Lung (tissue), 11 donors: ENCODE measurements at regions not wholly inside any gene's neighbourhood (a gene's known extent, or its start where the extent isn't known, plus 50 kb on each side); places are given as distances from the start of the nearest gene placed in this dataset.

ENCODE experiments used
- ATAC-seq: fragments of 200-7000 bp; cut with Tn5 transposase; one replicate; pipeline ENCODE4 v1.9.1; 2020; ENCODE audit warnings: moderate number of reproducible peaks; ENCODE audit not compliant: insufficient read depth, low FRiP score
- DNase-seq, 3 donors: peaks; one replicate each; pipeline ENCODE4 v3.0.0-alpha.2; 2013 to 2017
- H3K27ac ChIP-seq, 2 donors: one replicate each; pipeline ENCODE4 v1.5.1; 2013; ENCODE audit warnings: mild to moderate bottlenecking in 2 of 2, moderate library complexity in 2 of 2, control low read depth in 1 of 2, inconsistent platforms in 1 of 2, low read depth in 1 of 2, low read length in 1 of 2
- H3K27me3 ChIP-seq, 3 donors: one replicate each; pipeline ENCODE4 v1.5.1; 2013; ENCODE audit warnings: low read length in 2 of 3; ENCODE audit not compliant: control insufficient read depth in 3 of 3, insufficient read depth in 3 of 3
- H3K36me3 ChIP-seq, 4 donors: one replicate each; pipeline ENCODE4 v1.5.1; 2013; ENCODE audit warnings: low read length in 4 of 4, mild to moderate bottlenecking in 1 of 4, moderate library complexity in 1 of 4; ENCODE audit not compliant: control insufficient read depth in 4 of 4, insufficient read depth in 4 of 4
- H3K4me1 ChIP-seq, 5 donors: one replicate each; pipeline ENCODE4 v1.5.1; 2013; ENCODE audit warnings: low read length in 5 of 5, mild to moderate bottlenecking in 2 of 5, moderate library complexity in 1 of 5; ENCODE audit not compliant: control insufficient read depth in 5 of 5, insufficient read depth in 5 of 5
- H3K4me3 ChIP-seq: one replicate; pipeline ENCODE4 v1.5.1; 2013; ENCODE audit warnings: mild to moderate bottlenecking, control low read depth, moderate library complexity
- H3K9ac ChIP-seq, 2 donors: one replicate each; pipeline ENCODE4 v1.5.1; 2013; ENCODE audit warnings: low read length in 2 of 2, control low read depth in 1 of 2; ENCODE audit not compliant: insufficient read depth in 1 of 2
- H3K9me3 ChIP-seq, 4 donors: one replicate each; pipeline ENCODE4 v1.5.1; 2013; ENCODE audit warnings: low read length in 3 of 4, mild to moderate bottlenecking in 1 of 4, moderate library complexity in 1 of 4; ENCODE audit not compliant: control insufficient read depth in 4 of 4, insufficient read depth in 3 of 4
- WGBS, 2 donors: extraction: QIAGEN DNeasy Blood & Tissue Kit; methylation state at CpG; one replicate each; pipeline ENCODE4 v1.1.7; 2013; 5-methylcytosine and 5-hydroxymethylcytosine counted together
- TF ChIP-seq, protein P1 (sequence below): IDR thresholded peaks from 2 replicates; pipeline ENCODE4 v1.5.1; 2012; ENCODE audit warnings: mild to moderate bottlenecking; ENCODE audit errors: control extremely low read depth, extremely low read depth
- donor health status: control.
- donor health status: control.
- donor health status: Bipolar disorder and iron deficiency.
- donor health status: healthy.
- donor health status: DM: yes; HTN: yes; CAD: no.

DNA sequence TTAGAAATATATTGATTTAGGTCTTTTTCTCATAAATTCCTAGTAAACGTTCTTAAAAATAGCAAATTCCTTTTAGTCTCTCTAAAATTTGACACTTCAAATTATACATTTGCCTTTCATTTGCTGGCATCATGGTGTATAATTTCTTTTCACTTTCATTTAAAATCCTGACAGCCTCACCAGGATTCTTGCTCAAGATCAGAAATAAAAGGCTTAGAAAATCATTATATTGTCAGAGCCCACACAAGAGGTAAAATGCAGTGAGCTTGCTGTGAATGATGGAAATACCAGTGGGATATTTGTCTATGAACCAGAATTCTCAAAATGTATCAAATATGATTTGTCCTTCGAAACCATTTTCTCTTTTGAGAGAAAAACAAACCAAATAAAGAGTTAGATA, 78.2 kb upstream of the PIK3C2G start:
- Histone ChIP-seq H3K4me3 (no peak overlapping the region), H3K27me3 (no peaks in the 10 kb centered on the region), H3K36me3 (no peaks in the 10 kb centered on the region), H3K27ac (no peak overlapping the region), H3K9ac (no peak overlapping the region), H3K4me1 (no peaks in the 10 kb centered on the region), H3K9me3 (no peaks in the 10 kb centered on the region)
- DNase-seq (no peak), ATAC-seq (no peak)
- TF ChIP-seq, protein P1, sequence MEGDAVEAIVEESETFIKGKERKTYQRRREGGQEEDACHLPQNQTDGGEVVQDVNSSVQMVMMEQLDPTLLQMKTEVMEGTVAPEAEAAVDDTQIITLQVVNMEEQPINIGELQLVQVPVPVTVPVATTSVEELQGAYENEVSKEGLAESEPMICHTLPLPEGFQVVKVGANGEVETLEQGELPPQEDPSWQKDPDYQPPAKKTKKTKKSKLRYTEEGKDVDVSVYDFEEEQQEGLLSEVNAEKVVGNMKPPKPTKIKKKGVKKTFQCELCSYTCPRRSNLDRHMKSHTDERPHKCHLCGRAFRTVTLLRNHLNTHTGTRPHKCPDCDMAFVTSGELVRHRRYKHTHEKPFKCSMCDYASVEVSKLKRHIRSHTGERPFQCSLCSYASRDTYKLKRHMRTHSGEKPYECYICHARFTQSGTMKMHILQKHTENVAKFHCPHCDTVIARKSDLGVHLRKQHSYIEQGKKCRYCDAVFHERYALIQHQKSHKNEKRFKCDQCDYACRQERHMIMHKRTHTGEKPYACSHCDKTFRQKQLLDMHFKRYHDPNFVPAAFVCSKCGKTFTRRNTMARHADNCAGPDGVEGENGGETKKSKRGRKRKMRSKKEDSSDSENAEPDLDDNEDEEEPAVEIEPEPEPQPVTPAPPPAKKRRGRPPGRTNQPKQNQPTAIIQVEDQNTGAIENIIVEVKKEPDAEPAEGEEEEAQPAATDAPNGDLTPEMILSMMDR: no peak
- WGBS, 2 donors: 74 to 85% methylated on average over 2 of the region's 2 CpGs

DNA sequence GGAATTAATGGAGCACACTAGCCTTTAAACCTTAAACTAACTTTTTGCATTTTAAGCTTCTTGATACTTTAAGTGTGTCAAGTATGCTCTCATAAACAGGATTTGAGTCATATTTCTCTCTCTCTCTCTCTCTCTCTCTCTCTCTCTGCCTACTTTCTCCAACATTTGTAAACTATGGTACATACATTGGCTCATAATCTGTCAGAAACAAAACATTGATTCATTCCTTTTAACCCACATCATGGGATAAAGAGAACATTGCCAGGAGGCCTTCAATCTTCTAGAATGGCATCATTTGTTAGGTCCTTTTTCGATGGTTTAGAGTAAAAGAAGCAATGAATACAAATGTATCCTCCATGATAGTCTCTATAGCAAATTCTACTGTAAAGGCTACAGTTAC, 81.6 kb upstream of the RERGL start:
- Histone ChIP-seq H3K36me3 (no peaks in the 10 kb centered on the region), H3K4me3 (no peak overlapping the region), H3K27ac (no peak overlapping the region), H3K27me3 (no peaks in the 10 kb centered on the region), H3K4me1 (no peaks in the 10 kb centered on the region), H3K9ac (no peak overlapping the region), H3K9me3 (peaks cover 0 to 11% (median 2%) of the 10 kb centered on the region in 4 donors)
- ATAC-seq (no peak), DNase-seq (no peak)
- WGBS, 2 donors: 79 to 94% methylated on average over 1 of the region's 1 CpG
- TF ChIP-seq, protein P1: no peak

DNA sequence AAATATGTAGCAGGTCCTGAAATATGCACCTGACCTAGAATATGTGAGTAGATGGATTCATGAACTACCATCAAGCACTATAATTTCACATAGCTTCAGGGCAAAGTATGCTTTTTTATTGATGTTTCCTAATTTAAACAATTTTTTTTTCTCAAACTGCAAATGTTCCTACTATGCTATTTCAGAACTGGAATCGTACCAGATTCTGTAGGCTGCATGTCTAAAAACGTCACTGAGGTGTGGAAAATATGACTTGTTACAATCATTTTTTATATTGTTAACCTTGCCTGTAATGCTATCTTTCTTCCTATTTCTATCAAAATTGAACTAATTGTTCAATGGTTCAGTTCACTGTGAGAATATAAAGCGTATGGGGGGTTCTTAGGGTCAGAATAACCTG, 78.0 kb upstream of the RERGL start:
- ATAC-seq: no peak
- TF ChIP-seq, protein P1: no peak
- Histone ChIP-seq H3K9ac (no peak overlapping the region), H3K9me3 (peaks cover 0 to 5% (median 2%) of the 10 kb centered on the region in 4 donors), H3K36me3 (no peaks in the 10 kb centered on the region), H3K4me1 (peaks cover 0 to 4% (median 0%) of the 10 kb centered on the region in 5 donors), H3K27me3 (no peaks in the 10 kb centered on the region), H3K4me3 (no peak overlapping the region), H3K27ac (no peak overlapping the region)
- WGBS, 2 donors: 66 to 72% methylated on average over 3 of the region's 3 CpGs
- DNase-seq: no peak

DNA sequence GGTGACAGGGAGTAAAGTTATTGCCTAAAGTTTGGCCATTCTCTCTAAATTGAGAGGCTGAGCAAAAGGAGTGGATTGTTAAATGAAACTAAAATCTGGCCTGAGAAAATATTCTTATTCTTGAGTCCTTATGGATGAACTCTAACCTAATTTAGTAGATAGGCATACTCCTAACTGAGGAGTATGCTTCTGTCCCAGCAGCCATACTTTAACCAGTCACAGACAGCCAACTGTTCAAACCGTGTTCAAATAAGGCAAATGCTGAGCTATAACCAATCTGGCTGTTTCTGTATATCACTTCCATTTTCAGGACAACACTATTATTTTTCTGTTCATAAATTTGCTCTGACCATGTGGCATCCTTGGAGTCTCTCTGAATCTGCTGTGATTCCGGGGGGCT, 75.9 kb upstream of the RERGL start:
- ATAC-seq: no peak
- no peaks in the 10 kb centered on the region for H3K36me3 ChIP-seq
- H3K9me3 ChIP-seq: no peaks in the 10 kb centered on the region
- no peaks in the 10 kb centered on the region for H3K27me3 ChIP-seq
- no peak overlapping the region for H3K27ac ChIP-seq
- H3K4me1 ChIP-seq: peaks cover 0 to 4% (median 0%) of the 10 kb centered on the region in 5 donors
- DNase-seq: no peak
- no peak overlapping the region for H3K4me3 ChIP-seq
- WGBS, 2 donors: 81 to 84% methylated on average over 2 of the region's 2 CpGs
- TF ChIP-seq, protein P1: no peak
- H3K9ac ChIP-seq: no peak overlapping the region
